H9 (cell line): ENCODE measurements at regions not wholly inside any gene's neighbourhood (a gene's known extent, or its start where the extent isn't known, plus 50 kb on each side); places are given as distances from the start of the nearest gene placed in this dataset.

Experiments used
- DNase-seq: peaks from one replicate; pipeline ENCODE4 v3.0.0-alpha.2; 2017
- H2AFZ ChIP-seq: one replicate; pipeline ENCODE4 v1.6.1; 2013; ENCODE audit warnings: mild to moderate bottlenecking, low read length, control low read depth, moderate library complexity
- H2AK5ac ChIP-seq: 2 replicates; pipeline ENCODE4 v1.6.1; 2013; ENCODE audit warnings: low read length, control low read depth, mixed read lengths; ENCODE audit not compliant: insufficient read length
- H2BK120ac ChIP-seq: one replicate; pipeline ENCODE4 v1.6.1; 2013; ENCODE audit warnings: low read depth, mild to moderate bottlenecking, low read length, control low read depth, inconsistent platforms; ENCODE audit not compliant: poor library complexity, severe bottlenecking
- H2BK12ac ChIP-seq: 2 replicates; pipeline ENCODE4 v1.6.1; 2013; ENCODE audit warnings: low read length, control low read depth, mixed read lengths, low read depth; ENCODE audit not compliant: insufficient read length
- H2BK15ac ChIP-seq: 2 replicates; pipeline ENCODE4 v1.6.1; 2013; ENCODE audit warnings: low read depth, low read length, control low read depth
- H2BK20ac ChIP-seq: one replicate; pipeline ENCODE4 v1.6.1; 2013; ENCODE audit warnings: low read depth, mild to moderate bottlenecking, low read length, control low read depth, inconsistent platforms; ENCODE audit not compliant: poor library complexity, severe bottlenecking
- H2BK5ac ChIP-seq: 2 replicates; pipeline ENCODE4 v1.6.1; 2013; ENCODE audit warnings: low read length, control low read depth, mixed read lengths; ENCODE audit not compliant: insufficient read length
- H3K14ac ChIP-seq: 2 replicates; pipeline ENCODE4 v1.6.1; 2013; ENCODE audit warnings: low read length, control low read depth; ENCODE audit not compliant: insufficient read depth
- H3K18ac ChIP-seq: 2 replicates; pipeline ENCODE4 v1.6.1; 2013; ENCODE audit warnings: low read depth, mild to moderate bottlenecking, mixed read lengths, low read length, control low read depth; ENCODE audit not compliant: insufficient read length
- H3K23ac ChIP-seq: 2 replicates; pipeline ENCODE4 v1.6.1; 2013; ENCODE audit warnings: low read length, control low read depth, mixed read lengths, low read depth; ENCODE audit not compliant: insufficient read length
- H3K23me2 ChIP-seq: 2 replicates; pipeline ENCODE4 v1.6.1; 2013; ENCODE audit warnings: low read depth, mild to moderate bottlenecking, mixed read lengths, low read length, control low read depth; ENCODE audit not compliant: insufficient read length, poor library complexity, severe bottlenecking
- H3K27ac ChIP-seq: 2 replicates; pipeline ENCODE4 v1.5.1; 2013; ENCODE audit warnings: low read length, control low read depth, mixed read lengths, low read depth; ENCODE audit not compliant: insufficient read length
- H3K27me3 ChIP-seq: 2 replicates; pipeline ENCODE4 v1.6.1; 2013; ENCODE audit warnings: low read length, control low read depth, inconsistent platforms; ENCODE audit not compliant: insufficient read depth
- H3K4ac ChIP-seq: 2 replicates; pipeline ENCODE4 v1.6.1; 2013; ENCODE audit warnings: low read depth, mild to moderate bottlenecking, control low read depth, inconsistent platforms, low read length, moderate library complexity
- H3K4me1 ChIP-seq: 2 replicates; pipeline ENCODE4 v1.6.1; 2013; ENCODE audit warnings: low read length, control low read depth, inconsistent platforms; ENCODE audit not compliant: insufficient read depth
- H3K4me2 ChIP-seq: 2 replicates; pipeline ENCODE4 v1.6.1; 2013; ENCODE audit warnings: low read length, control low read depth, mixed read lengths; ENCODE audit not compliant: insufficient read length, insufficient read depth
- H3K56ac ChIP-seq: 2 replicates; pipeline ENCODE4 v1.6.1; 2013; ENCODE audit warnings: low read depth, mild to moderate bottlenecking, mixed read lengths, low read length, control low read depth; ENCODE audit not compliant: insufficient read length
- H3K79me1 ChIP-seq: 2 replicates; pipeline ENCODE4 v1.6.1; 2013; ENCODE audit warnings: low read depth, mild to moderate bottlenecking, moderate library complexity, low read length, control low read depth, inconsistent platforms; ENCODE audit not compliant: insufficient read depth, poor library complexity, severe bottlenecking
- H3K79me2 ChIP-seq: 2 replicates; pipeline ENCODE4 v1.6.1; 2013; ENCODE audit warnings: low read length, control low read depth, inconsistent platforms; ENCODE audit not compliant: insufficient read depth
- H3K9ac ChIP-seq: 2 replicates; pipeline ENCODE4 v1.6.1; 2013; ENCODE audit warnings: low read length, control low read depth, mixed read lengths; ENCODE audit not compliant: insufficient read length; ENCODE audit errors: extremely low read depth
- H3K9me3 ChIP-seq: one replicate; pipeline ENCODE4 v1.6.1; 2013; ENCODE audit warnings: low read depth, low read length, inconsistent platforms; ENCODE audit not compliant: control insufficient read depth
- H3T11ph ChIP-seq: one replicate; pipeline ENCODE4 v1.6.1; 2013; ENCODE audit warnings: mild to moderate bottlenecking, low read length, control low read depth, inconsistent platforms
- H4K20me1 ChIP-seq: one replicate; pipeline ENCODE4 v1.6.1; 2013; ENCODE audit not compliant: control insufficient read depth, insufficient read length, insufficient read depth
- H4K5ac ChIP-seq: 2 replicates; pipeline ENCODE4 v1.6.1; 2013; ENCODE audit warnings: low read depth, mild to moderate bottlenecking, mixed read lengths, low read length, control low read depth; ENCODE audit not compliant: insufficient read length
- H4K8ac ChIP-seq: replicated peaks from 2 replicates; pipeline ENCODE4 v1.6.1; 2013; ENCODE audit warnings: low read length, control low read depth, mixed read lengths, low read depth; ENCODE audit not compliant: insufficient read length
- H4K91ac ChIP-seq: 2 replicates; pipeline ENCODE4 v1.6.1; 2013; ENCODE audit warnings: low read depth, mild to moderate bottlenecking, moderate library complexity, mixed read lengths, low read length, control low read depth; ENCODE audit not compliant: insufficient read length
- H3K27ac Mint-ChIP-seq, 3 experiments: 2 replicates in 2 of 3; 3 replicates in 1 of 3; pipeline ENCODE4 v1.8.0; 2020 to 2021; ENCODE audit warnings: mixed read lengths in 3 of 3, mild to moderate bottlenecking in 1 of 3, moderate library complexity in 1 of 3
- H3K27me3 Mint-ChIP-seq: 2 replicates; pipeline ENCODE4 v1.8.0; 2021; ENCODE audit warnings: low read depth, mild to moderate bottlenecking, moderate library complexity, mixed read lengths
- H3K36me3 Mint-ChIP-seq, 3 experiments: 2 replicates in 2 of 3; 3 replicates in 1 of 3; pipeline ENCODE4 v1.8.0; 2020 to 2021; ENCODE audit warnings: low read depth in 3 of 3, mixed read lengths in 3 of 3; ENCODE audit not compliant: insufficient read depth in 1 of 3
- H3K4me1 Mint-ChIP-seq, 2 experiments: 2 replicates each; pipeline ENCODE4 v1.8.0; 2020; ENCODE audit warnings: mixed read lengths in 2 of 2
- H3K4me3 Mint-ChIP-seq, 2 experiments: 2 replicates in 1 of 2; 3 replicates in 1 of 2; pipeline ENCODE4 v1.8.0; 2020 to 2021; ENCODE audit warnings: mild to moderate bottlenecking in 2 of 2, mixed read lengths in 2 of 2, moderate library complexity in 1 of 2
- H3K9me3 Mint-ChIP-seq, 2 experiments: 2 replicates in 1 of 2; 3 replicates in 1 of 2; pipeline ENCODE4 v1.8.0; 2020; ENCODE audit warnings: mild to moderate bottlenecking in 2 of 2, mixed read lengths in 2 of 2, moderate library complexity in 1 of 2
- TF ChIP-seq, protein P1 (sequence below): fragments of 200-600 bp; sonication (generic); conservative IDR thresholded peaks from 3 replicates; pipeline ENCODE4 v1.8.0; 2021; ENCODE audit warnings: antibody characterized with exemption, mild to moderate bottlenecking

- H3K4me1 Mint-ChIP-seq = peaks cover 0 to 11% of the 10 kb centered on the region in 2 experiments
- no peak overlapping the region for H3K4me3 Mint-ChIP-seq
- no peak overlapping the region for H2AK5ac ChIP-seq
Observed at GRCh38 chr6:18596531-18596835, 209.3 kb downstream of the RNF144B start.

More at GRCh38 chr6:18596531-18596835, 209.3 kb downstream of the RNF144B start:
- Histone ChIP-seq H4K8ac (no peak overlapping the region), H2AFZ (no peak overlapping the region), H2BK20ac (no peak overlapping the region), H2BK120ac (no peak overlapping the region), H3T11ph (no peak overlapping the region), H3K4me1 (no peaks in the 10 kb centered on the region), H3K56ac (no peak overlapping the region), H4K91ac (no peak overlapping the region), H3K23ac (no peak overlapping the region), H3K27ac (no peak overlapping the region), H3K4me2 (no peak overlapping the region), H3K23me2 (no peaks in the 10 kb centered on the region), H2BK15ac (no peak overlapping the region), H3K14ac (no peak overlapping the region), H3K9me3 (no peaks in the 10 kb centered on the region), H2BK12ac (no peak overlapping the region), H3K18ac (no peak overlapping the region), H3K79me1 (no peaks in the 10 kb centered on the region), H3K79me2 (no peaks in the 10 kb centered on the region), H3K4ac (no peak overlapping the region), H4K5ac (no peak overlapping the region), H3K27me3 (no peaks in the 10 kb centered on the region), H3K9ac (no peak overlapping the region), H2BK5ac (no peak overlapping the region), H4K20me1 (no peaks in the 10 kb centered on the region)
- TF ChIP-seq, protein P1, sequence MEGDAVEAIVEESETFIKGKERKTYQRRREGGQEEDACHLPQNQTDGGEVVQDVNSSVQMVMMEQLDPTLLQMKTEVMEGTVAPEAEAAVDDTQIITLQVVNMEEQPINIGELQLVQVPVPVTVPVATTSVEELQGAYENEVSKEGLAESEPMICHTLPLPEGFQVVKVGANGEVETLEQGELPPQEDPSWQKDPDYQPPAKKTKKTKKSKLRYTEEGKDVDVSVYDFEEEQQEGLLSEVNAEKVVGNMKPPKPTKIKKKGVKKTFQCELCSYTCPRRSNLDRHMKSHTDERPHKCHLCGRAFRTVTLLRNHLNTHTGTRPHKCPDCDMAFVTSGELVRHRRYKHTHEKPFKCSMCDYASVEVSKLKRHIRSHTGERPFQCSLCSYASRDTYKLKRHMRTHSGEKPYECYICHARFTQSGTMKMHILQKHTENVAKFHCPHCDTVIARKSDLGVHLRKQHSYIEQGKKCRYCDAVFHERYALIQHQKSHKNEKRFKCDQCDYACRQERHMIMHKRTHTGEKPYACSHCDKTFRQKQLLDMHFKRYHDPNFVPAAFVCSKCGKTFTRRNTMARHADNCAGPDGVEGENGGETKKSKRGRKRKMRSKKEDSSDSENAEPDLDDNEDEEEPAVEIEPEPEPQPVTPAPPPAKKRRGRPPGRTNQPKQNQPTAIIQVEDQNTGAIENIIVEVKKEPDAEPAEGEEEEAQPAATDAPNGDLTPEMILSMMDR = no peak
- Mint-ChIP-seq H3K27me3 (no peaks in the 10 kb centered on the region), H3K36me3 (no peaks in the 10 kb centered on the region), H3K27ac (no peak overlapping the region), H3K9me3 (no peaks in the 10 kb centered on the region)
- no peak for DNase-seq
